GM21619 (cell line): ENCODE measurements at regions not wholly inside any gene's neighbourhood (a gene's known extent, or its start where the extent isn't known, plus 50 kb on each side); places are given as distances from the start of the nearest gene placed in this dataset.

Experiments
- ATAC-seq: cut with Tn5 transposase; IDR thresholded peaks from one replicate; pipeline ENCODE4 v1.9.1; 2021; ENCODE audit not compliant: unreplicated experiment

- no peak for ATAC-seq
Observed at GRCh38 chr1:228823200-228823599, 87.9 kb downstream of the RHOU start.

GRCh38 chr1:228824366-228824765, 89.1 kb downstream of the RHOU start:
- no peak for ATAC-seq

GRCh38 chr1:228825041-228825440, 89.8 kb downstream of the RHOU start:
- ATAC-seq, result no peak

- ATAC-seq, result peak; percentile 77
Observed at GRCh38 chr1:228825840-228826484, 90.7 kb downstream of the RHOU start.

- no peak for ATAC-seq
Observed at GRCh38 chr1:228827019-228827418, 91.7 kb downstream of the RHOU start.

- no peak for ATAC-seq
Observed at GRCh38 chr1:228828151-228828550, 92.9 kb downstream of the RHOU start.

GRCh38 chr1:228830185-228830953, 95.1 kb downstream of the RHOU start:
- ATAC-seq, result no peak

- peak; percentile 90 for ATAC-seq
Observed at GRCh38 chr1:228830954-228831481, 95.7 kb downstream of the RHOU start.

- no peak for ATAC-seq
Observed at GRCh38 chr1:228833911-228834688, 98.8 kb downstream of the RHOU start.

GRCh38 chr1:228835456-228835855, 100.2 kb downstream of the RHOU start:
- no peak for ATAC-seq

- no peak for ATAC-seq
Observed at GRCh38 chr1:228835911-228836310, 100.6 kb downstream of the RHOU start.

- no peak for ATAC-seq
Observed at GRCh38 chr1:228836427-228836826, 101.1 kb downstream of the RHOU start.

- no peak for ATAC-seq
Observed at GRCh38 chr1:228837032-228837431, 101.8 kb downstream of the RHOU start.

- peak; percentile 70 for ATAC-seq
Observed at GRCh38 chr1:228837817-228838716, 102.8 kb downstream of the RHOU start.

- ATAC-seq, result no peak
Observed at GRCh38 chr1:228838717-228839500, 103.6 kb downstream of the RHOU start.

- no peak for ATAC-seq
Observed at GRCh38 chr1:228839656-228840055, 104.4 kb downstream of the RHOU start.

- no peak for ATAC-seq
Observed at GRCh38 chr1:228841632-228842031, 106.4 kb downstream of the RHOU start.

GRCh38 chr1:228842094-228842775, 107.0 kb downstream of the RHOU start:
- peak; percentile 40 for ATAC-seq

GRCh38 chr1:228845101-228845500, 109.8 kb downstream of the RHOU start:
- ATAC-seq, result no peak
